Fibroblast of lung (primary cell): ENCODE measurements at regions not wholly inside any gene's neighbourhood (a gene's known extent, or its start where the extent isn't known, plus 50 kb on each side); places are given as distances from the start of the nearest gene placed in this dataset.

ENCODE experiments used
- DNase-seq, 2 donors: peaks; one replicate each; pipeline versions ENCODE4 v3.0.0 to v3.0.0-alpha.2; 2010; ENCODE audit warnings: low read depth in 2 of 2
- H2AFZ ChIP-seq: 2 replicates; pipeline ENCODE4 v1.5.1; 2012; ENCODE audit warnings: low read length, control low read depth, inconsistent platforms
- H3K27ac ChIP-seq: 2 replicates; pipeline ENCODE4 v1.5.1; 2011; ENCODE audit warnings: low read length, control low read depth; ENCODE audit not compliant: insufficient read depth
- H3K27me3 ChIP-seq: 2 replicates; pipeline ENCODE4 v1.5.1; 2011; ENCODE audit warnings: mild to moderate bottlenecking, low read length; ENCODE audit not compliant: control insufficient read depth, insufficient read depth
- H3K36me3 ChIP-seq: 2 replicates; pipeline ENCODE4 v1.5.1; 2011; ENCODE audit warnings: low read length; ENCODE audit not compliant: control insufficient read depth, insufficient read depth
- H3K4me1 ChIP-seq: 2 replicates; pipeline ENCODE4 v1.5.1; 2011; ENCODE audit warnings: low read length; ENCODE audit not compliant: control insufficient read depth, insufficient read depth; ENCODE audit errors: extremely low read depth
- H3K4me2 ChIP-seq: 2 replicates; pipeline ENCODE4 v1.5.1; 2011; ENCODE audit warnings: low read length, control low read depth; ENCODE audit not compliant: insufficient read depth; ENCODE audit errors: extremely low read depth
- H3K4me3 ChIP-seq, 4 experiments: fragments of 200-600 bp in 1 of 4; sonication (generic) in 1 of 4; replicated peaks in 1 of 4; 2 replicates each; pipeline ENCODE4 v1.5.1; 2011 to 2016; ENCODE audit warnings: low read length in 4 of 4, low read depth in 3 of 4, mild to moderate bottlenecking in 3 of 4, control low read depth in 2 of 4, inconsistent platforms in 1 of 4, mixed read lengths in 1 of 4; ENCODE audit not compliant: insufficient read depth in 1 of 4; ENCODE audit errors: control extremely low read depth in 1 of 4
- H3K79me2 ChIP-seq: 2 replicates; pipeline ENCODE4 v1.5.1; 2012; ENCODE audit warnings: mild to moderate bottlenecking, low read length, inconsistent platforms; ENCODE audit not compliant: control insufficient read depth, insufficient read depth
- H3K9ac ChIP-seq: 2 replicates; pipeline ENCODE4 v1.5.1; 2011; ENCODE audit warnings: mild to moderate bottlenecking, low read length, control low read depth; ENCODE audit not compliant: insufficient read depth
- H3K9me3 ChIP-seq: 2 replicates; pipeline ENCODE4 v1.5.1; 2012; ENCODE audit warnings: low read depth, low read length; ENCODE audit not compliant: control insufficient read depth, insufficient read depth
- H4K20me1 ChIP-seq: 2 replicates; pipeline ENCODE4 v1.5.1; 2011; ENCODE audit warnings: low read length; ENCODE audit not compliant: control insufficient read depth, insufficient read depth; ENCODE audit errors: extremely low read depth
- CTCF ChIP-seq, 2 donors: IDR thresholded peaks in 1 of 2; conservative IDR thresholded peaks in 1 of 2; 1 replicate in 1 of 2; 2 replicates in 1 of 2; pipeline ENCODE4 v1.5.1; 2011 to 2012; ENCODE audit warnings: low read length in 2 of 2, control low read depth in 1 of 2, inconsistent platforms in 1 of 2, low read depth in 1 of 2, mild to moderate bottlenecking in 1 of 2
- EZH2 ChIP-seq: IDR thresholded peaks from 2 replicates; pipeline ENCODE4 v1.5.1; 2012; ENCODE audit warnings: low read length, control low read depth, mild to moderate bottlenecking; ENCODE audit errors: missing control alignments

- H3K79me2 ChIP-seq = no peaks in the 10 kb centered on the region
- H3K27ac ChIP-seq = no peak overlapping the region
- H3K4me2 ChIP-seq = no peak overlapping the region
- peaks cover 19% of the 10 kb centered on the region for H3K4me1 ChIP-seq
- H3K36me3 ChIP-seq = no peaks in the 10 kb centered on the region
- no peak overlapping the region for H3K9ac ChIP-seq
- no peak overlapping the region for H3K4me3 ChIP-seq
- peak in 1 of 2 donors; percentile 40 for DNase-seq
- no peaks in the 10 kb centered on the region for H3K27me3 ChIP-seq
- TF ChIP-seq EZH2 (no peak), CTCF (conservative IDR thresholded peaks at IDR 0.05 in 1 of 2, IDR thresholded peaks at IDR 0.05 in 1 of 2; ENCODE audit: low read depth in 1 of 2, low read length in 2 of 2) (no peak)
- no peaks in the 10 kb centered on the region for H3K9me3 ChIP-seq
- no peak overlapping the region for H2AFZ ChIP-seq
- H4K20me1 ChIP-seq = no peaks in the 10 kb centered on the region
Observed at GRCh38 chr1:93813076-93813475, 65.9 kb downstream of the DNTTIP2 start.

- TF ChIP-seq EZH2 (no peak), CTCF (conservative IDR thresholded peaks at IDR 0.05 in 1 of 2, IDR thresholded peaks at IDR 0.05 in 1 of 2; ENCODE audit: low read depth in 1 of 2, low read length in 2 of 2) (no peak)
- Histone ChIP-seq H3K4me1 (peaks cover 13% of the 10 kb centered on the region), H3K9me3 (no peaks in the 10 kb centered on the region), H4K20me1 (no peaks in the 10 kb centered on the region), H3K27me3 (no peaks in the 10 kb centered on the region), H3K79me2 (no peaks in the 10 kb centered on the region), H3K4me2 (no peak overlapping the region), H3K36me3 (no peaks in the 10 kb centered on the region), H3K27ac (no peak overlapping the region), H2AFZ (no peak overlapping the region), H3K4me3 (no peak overlapping the region), H3K9ac (no peak overlapping the region)
- DNase-seq = peak in 1 of 2 donors; percentile 41
Observed at GRCh38 chr1:93811326-93812065, 67.5 kb downstream of the DNTTIP2 start.

GRCh38 chr1:93810316-93810715 lies 68.7 kb downstream of the DNTTIP2 start:
- Histone ChIP-seq H3K4me3 (no peak overlapping the region), H3K4me1 (peaks cover 15% of the 10 kb centered on the region), H3K27ac (no peak overlapping the region), H4K20me1 (no peaks in the 10 kb centered on the region), H3K27me3 (no peaks in the 10 kb centered on the region), H3K4me2 (peak overlapping the region; percentile 3), H3K36me3 (no peaks in the 10 kb centered on the region), H3K9ac (no peak overlapping the region), H2AFZ (no peak overlapping the region), H3K79me2 (no peaks in the 10 kb centered on the region), H3K9me3 (no peaks in the 10 kb centered on the region)
- TF ChIP-seq CTCF (conservative IDR thresholded peaks at IDR 0.05 in 1 of 2, IDR thresholded peaks at IDR 0.05 in 1 of 2; ENCODE audit: low read depth in 1 of 2, low read length in 2 of 2) = no peak
- TF ChIP-seq EZH2 = no peak
- DNase-seq = peak in 1 of 2 donors; percentile 46
